GM12801 (cell line): ENCODE measurements at regions not wholly inside any gene's neighbourhood (a gene's known extent, or its start where the extent isn't known, plus 50 kb on each side); places are given as distances from the start of the nearest gene placed in this dataset.

Experiments
- CTCF ChIP-seq: IDR thresholded peaks from one replicate; pipeline ENCODE4 v1.5.1; 2011; ENCODE audit warnings: control low read depth; ENCODE audit not compliant: insufficient read length; ENCODE audit errors: extremely low read depth

GRCh38 chr2:120959426-120959825 lies 223.8 kb downstream of the GLI2 start:
- TF ChIP-seq CTCF: no peak

- TF ChIP-seq CTCF: no peak
Measured at GRCh38 chr2:120960770-120961366, 225.2 kb downstream of the GLI2 start.

DNA sequence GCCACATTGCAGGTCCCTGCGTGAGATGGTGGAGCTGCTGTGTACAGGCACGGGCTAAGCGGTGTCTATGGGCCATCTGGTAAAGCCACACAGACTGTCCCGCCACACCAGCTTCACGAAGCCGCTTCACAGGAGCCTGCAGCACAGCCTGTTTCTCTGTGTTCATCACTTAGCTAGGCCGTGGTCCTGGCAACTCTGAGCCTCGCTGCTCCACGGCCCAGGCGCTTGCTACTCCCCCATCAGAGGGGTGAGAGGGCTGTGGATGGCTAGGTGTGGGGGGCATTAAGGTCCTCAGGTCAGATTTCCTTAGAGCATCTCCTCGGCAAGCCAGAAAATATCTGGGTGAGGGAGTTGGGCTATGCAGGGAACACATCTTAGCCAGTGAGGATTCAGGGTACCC lies 225.7 kb downstream of the GLI2 start:
- TF ChIP-seq CTCF: no peak

- TF ChIP-seq CTCF: no peak
Measured at GRCh38 chr2:120963997-120964705, 228.5 kb downstream of the GLI2 start.

DNA sequence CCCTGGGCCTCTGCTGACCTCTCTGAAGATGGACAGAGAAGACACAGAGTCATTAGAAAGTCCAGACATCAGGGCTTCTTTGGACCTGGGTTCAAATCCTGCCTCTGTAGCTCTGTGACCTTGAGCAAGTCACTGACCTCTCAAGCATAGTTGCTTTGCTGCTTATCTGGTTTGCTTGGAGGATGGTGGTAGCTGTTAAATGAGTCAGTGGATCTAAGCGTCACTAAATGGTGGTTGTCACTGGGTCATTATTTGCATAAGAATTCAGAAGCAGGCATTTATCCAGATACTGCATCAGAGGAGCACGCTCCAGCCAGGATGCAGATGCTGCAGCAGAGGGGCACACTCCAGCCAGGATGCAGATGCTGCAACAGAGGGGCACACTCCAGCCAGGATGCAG lies 229.2 kb downstream of the GLI2 start:
- no peak for TF ChIP-seq CTCF

GRCh38 chr2:120966510-120967254 lies 231.0 kb downstream of the GLI2 start:
- TF ChIP-seq CTCF: no peak

DNA sequence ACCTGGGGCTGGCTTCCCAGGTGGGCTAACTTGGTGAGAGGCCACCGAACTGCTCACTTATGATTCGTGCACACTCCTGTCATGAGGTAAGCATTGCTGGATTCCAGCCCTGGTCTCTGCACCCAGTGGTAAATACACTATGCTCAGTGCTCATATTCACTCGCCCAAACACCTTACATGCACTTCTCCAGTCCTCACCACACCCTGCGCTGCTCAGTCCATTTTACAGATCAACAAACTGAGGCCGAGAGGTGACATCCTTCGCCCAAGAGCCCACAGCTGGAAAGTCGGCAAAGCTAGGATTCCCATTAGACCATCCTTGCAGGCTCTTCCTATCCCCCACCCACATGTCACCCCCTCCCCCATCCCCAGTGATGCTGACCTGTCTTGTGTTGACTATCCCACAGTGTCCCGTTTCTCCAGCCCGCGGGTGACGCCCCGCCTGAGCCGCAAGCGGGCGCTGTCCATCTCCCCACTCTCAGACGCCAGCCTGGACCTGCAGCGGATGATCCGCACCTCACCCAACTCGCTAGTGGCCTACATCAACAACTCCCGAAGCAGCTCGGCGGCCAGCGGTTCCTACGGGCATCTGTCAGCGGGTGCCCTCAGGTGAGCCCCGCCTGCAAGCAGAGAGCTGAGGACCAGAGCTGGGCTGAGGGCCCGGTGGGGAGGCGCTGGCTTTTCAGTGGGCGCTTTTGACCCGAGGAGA lies 232.8 kb downstream of the GLI2 start:
- TF ChIP-seq CTCF: no peak
